Neural cell (in vitro differentiated cells): ENCODE measurements at regions not wholly inside any gene's neighbourhood (a gene's known extent, or its start where the extent isn't known, plus 50 kb on each side); places are given as distances from the start of the nearest gene placed in this dataset.

ENCODE experiments used
- H2AFZ ChIP-seq: fragments of 200-600, 300-800 bp; sonication (generic), shearing (Covaris generic); 2 replicates; pipeline ENCODE4 v1.6.0; 2014; ENCODE audit warnings: low read depth, mild to moderate bottlenecking, antibody characterized with exemption, low read length, moderate library complexity
- H3F3A ChIP-seq: fragments of 200-600 bp; shearing (Covaris generic); 2 replicates; pipeline ENCODE4 v1.6.1; 2016; ENCODE audit warnings: mild to moderate bottlenecking, moderate library complexity, mixed read lengths, antibody characterized with exemption, low read length; ENCODE audit not compliant: insufficient read depth, poor library complexity, severe bottlenecking
- H3K27ac ChIP-seq: fragments of 200-600, 300-800 bp; sonication (generic), shearing (Covaris generic); 2 replicates; pipeline ENCODE4 v1.5.1; 2014; ENCODE audit warnings: mild to moderate bottlenecking, low read length, moderate library complexity
- H3K27me3 ChIP-seq: fragments of 300-800, 200-600 bp; sonication (generic), shearing (Covaris generic); 2 replicates; pipeline ENCODE4 v1.6.0; 2014; ENCODE audit warnings: mild to moderate bottlenecking, low read depth, low read length, moderate library complexity; ENCODE audit not compliant: insufficient read depth
- H3K36me3 ChIP-seq: fragments of 300-800, 200-600 bp; sonication (generic), shearing (Covaris generic); 2 replicates; pipeline ENCODE4 v1.5.1; 2014; ENCODE audit warnings: mild to moderate bottlenecking, antibody characterized with exemption, low read length, moderate library complexity; ENCODE audit not compliant: insufficient read depth
- H3K4me2 ChIP-seq: fragments of 300-800, 200-600 bp; sonication (generic), shearing (Covaris generic); 2 replicates; pipeline ENCODE4 v1.6.0; 2014; ENCODE audit warnings: mild to moderate bottlenecking, low read length
- H3K4me3 ChIP-seq: fragments of 300-800, 200-600 bp; sonication (generic), shearing (Covaris generic); 2 replicates; pipeline ENCODE4 v1.5.1; 2014; ENCODE audit warnings: mild to moderate bottlenecking, low read length, moderate library complexity
- H3K79me2 ChIP-seq: fragments of 200-600 bp; shearing (Covaris generic); replicated peaks from 2 replicates; pipeline ENCODE4 v1.6.0; 2014; ENCODE audit warnings: mild to moderate bottlenecking, low read length, moderate library complexity; ENCODE audit not compliant: insufficient read depth
- H3K9ac ChIP-seq: fragments of 300-800, 200-600 bp; sonication (generic), shearing (Covaris generic); 2 replicates; pipeline ENCODE4 v1.6.1; 2016; ENCODE audit warnings: mild to moderate bottlenecking, low read length, mixed read lengths
- H3K9me2 ChIP-seq: fragments of 200-600 bp; shearing (Covaris generic); 2 replicates; pipeline ENCODE4 v1.6.1; 2016; ENCODE audit warnings: mild to moderate bottlenecking, low read length, mixed read lengths; ENCODE audit not compliant: insufficient read depth
- H3K9me3 ChIP-seq: fragments of 200-600, 300-800 bp; sonication (generic), shearing (Covaris generic); 2 replicates; pipeline ENCODE4 v1.6.1; 2016; ENCODE audit warnings: mild to moderate bottlenecking, mixed run types, low read length, moderate library complexity, mixed read lengths
- H4K20me1 ChIP-seq: fragments of 200-600 bp; shearing (Covaris generic); 2 replicates; pipeline ENCODE4 v1.6.1; 2016; ENCODE audit warnings: mild to moderate bottlenecking, mixed run types; ENCODE audit not compliant: insufficient read depth
- EP300 ChIP-seq: fragments of 450-650 bp; conservative IDR thresholded peaks from 2 replicates; pipeline ENCODE4 v1.6.1; 2014; ENCODE audit warnings: antibody characterized with exemption, mild to moderate bottlenecking, moderate library complexity; ENCODE audit not compliant: poor library complexity, severe bottlenecking
- EZH2 ChIP-seq: fragments of 200-600, 300-800 bp; shearing (Covaris generic), sonication (generic); IDR thresholded peaks from 2 replicates; pipeline ENCODE4 v1.6.1; 2014; ENCODE audit warnings: antibody characterized with exemption, low read length, borderline replicate concordance, mild to moderate bottlenecking; ENCODE audit not compliant: insufficient read depth, poor library complexity, severe bottlenecking
- MXI1 ChIP-seq: fragments of 450-650 bp; conservative IDR thresholded peaks from 2 replicates; pipeline ENCODE4 v1.6.1; 2014; ENCODE audit warnings: antibody characterized with exemption, mild to moderate bottlenecking; ENCODE audit not compliant: poor library complexity, severe bottlenecking
- POLR2AphosphoS5 ChIP-seq: IDR thresholded peaks from 2 replicates; pipeline ENCODE4 v1.6.1; 2012
- RAD21 ChIP-seq: fragments of 450-650 bp; conservative IDR thresholded peaks from 2 replicates; pipeline ENCODE4 v1.6.1; 2014; ENCODE audit warnings: antibody characterized with exemption, mild to moderate bottlenecking, moderate library complexity
- SMC3 ChIP-seq: fragments of 450-650 bp; conservative IDR thresholded peaks from 2 replicates; pipeline ENCODE4 v1.6.1; 2014; ENCODE audit warnings: antibody characterized with exemption, mild to moderate bottlenecking, moderate library complexity; ENCODE audit not compliant: poor library complexity
- TAF1 ChIP-seq: IDR thresholded peaks from 2 replicates; pipeline ENCODE4 v1.6.1; 2012; ENCODE audit warnings: low read depth
- TF ChIP-seq, protein P1 (sequence below): IDR thresholded peaks from 2 replicates; pipeline ENCODE4 v1.6.1; 2012; ENCODE audit warnings: borderline replicate concordance
- TF ChIP-seq, protein P2 (sequence below): fragments of 450-650 bp; IDR thresholded peaks from 2 replicates; pipeline ENCODE4 v1.5.1; 2014; ENCODE audit warnings: antibody characterized with exemption, mild to moderate bottlenecking, moderate library complexity; ENCODE audit not compliant: poor library complexity, severe bottlenecking

DNA sequence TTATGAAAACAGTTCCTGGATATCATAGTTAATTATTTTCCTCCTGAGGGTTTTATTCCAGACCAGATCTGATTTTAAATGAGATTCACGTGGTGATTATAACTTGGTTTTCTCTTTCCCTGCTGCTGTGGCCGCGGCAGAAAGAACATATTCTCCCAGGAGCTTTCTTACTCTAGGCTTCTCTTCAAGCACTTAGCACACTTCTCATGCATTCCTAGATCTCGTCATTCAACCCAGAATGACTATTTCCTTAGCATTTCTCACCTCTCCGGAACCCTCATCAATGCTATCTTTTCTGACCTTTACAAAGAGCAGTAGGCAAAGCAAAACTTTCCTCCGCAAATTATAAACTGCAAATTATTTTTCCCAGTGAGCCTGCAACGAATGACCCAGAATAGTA is 122.9 kb downstream of the GPAT3 start:
- H3K9ac ChIP-seq: no peak overlapping the region
- TF ChIP-seq TAF1 (no peak), EP300 (no peak), SMC3 (no peak), MXI1 (no peak), POLR2AphosphoS5 (no peak), EZH2 (no peak), RAD21 (no peak)
- TF ChIP-seq, protein P1, sequence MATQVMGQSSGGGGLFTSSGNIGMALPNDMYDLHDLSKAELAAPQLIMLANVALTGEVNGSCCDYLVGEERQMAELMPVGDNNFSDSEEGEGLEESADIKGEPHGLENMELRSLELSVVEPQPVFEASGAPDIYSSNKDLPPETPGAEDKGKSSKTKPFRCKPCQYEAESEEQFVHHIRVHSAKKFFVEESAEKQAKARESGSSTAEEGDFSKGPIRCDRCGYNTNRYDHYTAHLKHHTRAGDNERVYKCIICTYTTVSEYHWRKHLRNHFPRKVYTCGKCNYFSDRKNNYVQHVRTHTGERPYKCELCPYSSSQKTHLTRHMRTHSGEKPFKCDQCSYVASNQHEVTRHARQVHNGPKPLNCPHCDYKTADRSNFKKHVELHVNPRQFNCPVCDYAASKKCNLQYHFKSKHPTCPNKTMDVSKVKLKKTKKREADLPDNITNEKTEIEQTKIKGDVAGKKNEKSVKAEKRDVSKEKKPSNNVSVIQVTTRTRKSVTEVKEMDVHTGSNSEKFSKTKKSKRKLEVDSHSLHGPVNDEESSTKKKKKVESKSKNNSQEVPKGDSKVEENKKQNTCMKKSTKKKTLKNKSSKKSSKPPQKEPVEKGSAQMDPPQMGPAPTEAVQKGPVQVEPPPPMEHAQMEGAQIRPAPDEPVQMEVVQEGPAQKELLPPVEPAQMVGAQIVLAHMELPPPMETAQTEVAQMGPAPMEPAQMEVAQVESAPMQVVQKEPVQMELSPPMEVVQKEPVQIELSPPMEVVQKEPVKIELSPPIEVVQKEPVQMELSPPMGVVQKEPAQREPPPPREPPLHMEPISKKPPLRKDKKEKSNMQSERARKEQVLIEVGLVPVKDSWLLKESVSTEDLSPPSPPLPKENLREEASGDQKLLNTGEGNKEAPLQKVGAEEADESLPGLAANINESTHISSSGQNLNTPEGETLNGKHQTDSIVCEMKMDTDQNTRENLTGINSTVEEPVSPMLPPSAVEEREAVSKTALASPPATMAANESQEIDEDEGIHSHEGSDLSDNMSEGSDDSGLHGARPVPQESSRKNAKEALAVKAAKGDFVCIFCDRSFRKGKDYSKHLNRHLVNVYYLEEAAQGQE: no peak
- TF ChIP-seq, protein P2, sequence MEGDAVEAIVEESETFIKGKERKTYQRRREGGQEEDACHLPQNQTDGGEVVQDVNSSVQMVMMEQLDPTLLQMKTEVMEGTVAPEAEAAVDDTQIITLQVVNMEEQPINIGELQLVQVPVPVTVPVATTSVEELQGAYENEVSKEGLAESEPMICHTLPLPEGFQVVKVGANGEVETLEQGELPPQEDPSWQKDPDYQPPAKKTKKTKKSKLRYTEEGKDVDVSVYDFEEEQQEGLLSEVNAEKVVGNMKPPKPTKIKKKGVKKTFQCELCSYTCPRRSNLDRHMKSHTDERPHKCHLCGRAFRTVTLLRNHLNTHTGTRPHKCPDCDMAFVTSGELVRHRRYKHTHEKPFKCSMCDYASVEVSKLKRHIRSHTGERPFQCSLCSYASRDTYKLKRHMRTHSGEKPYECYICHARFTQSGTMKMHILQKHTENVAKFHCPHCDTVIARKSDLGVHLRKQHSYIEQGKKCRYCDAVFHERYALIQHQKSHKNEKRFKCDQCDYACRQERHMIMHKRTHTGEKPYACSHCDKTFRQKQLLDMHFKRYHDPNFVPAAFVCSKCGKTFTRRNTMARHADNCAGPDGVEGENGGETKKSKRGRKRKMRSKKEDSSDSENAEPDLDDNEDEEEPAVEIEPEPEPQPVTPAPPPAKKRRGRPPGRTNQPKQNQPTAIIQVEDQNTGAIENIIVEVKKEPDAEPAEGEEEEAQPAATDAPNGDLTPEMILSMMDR: no peak
- H3K4me3 ChIP-seq: no peak overlapping the region
- no peaks in the 10 kb centered on the region for H3K79me2 ChIP-seq
- no peaks in the 10 kb centered on the region for H3K9me2 ChIP-seq
- H3K27ac ChIP-seq: no peak overlapping the region
- H4K20me1 ChIP-seq: no peaks in the 10 kb centered on the region
- H3F3A ChIP-seq: no peaks in the 10 kb centered on the region
- H3K4me2 ChIP-seq: no peak overlapping the region
- no peak overlapping the region for H2AFZ ChIP-seq
- H3K9me3 ChIP-seq: no peaks in the 10 kb centered on the region
- no peaks in the 10 kb centered on the region for H3K36me3 ChIP-seq
- H3K27me3 ChIP-seq: no peaks in the 10 kb centered on the region

DNA sequence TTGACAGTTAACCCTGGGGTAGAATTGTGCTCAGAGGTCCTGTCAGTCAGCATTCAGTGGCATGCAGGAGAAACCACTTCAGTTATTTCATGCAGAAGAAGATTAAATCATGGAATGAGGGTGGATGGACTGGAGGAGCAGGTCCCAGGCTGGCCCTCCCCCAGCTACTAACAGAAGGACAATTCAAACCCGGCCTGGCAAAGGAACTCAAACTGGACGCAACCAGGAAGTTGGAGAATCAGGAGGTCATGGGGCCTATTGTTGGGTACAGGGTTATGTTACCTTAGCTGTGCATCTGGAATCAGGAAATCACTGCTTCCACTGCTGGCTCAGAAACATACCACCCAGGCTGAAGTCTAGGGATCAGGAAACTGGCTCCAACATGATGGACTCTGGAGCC is 121.4 kb downstream of the GPAT3 start:
- H3K9ac ChIP-seq: no peak overlapping the region
- H4K20me1 ChIP-seq: no peaks in the 10 kb centered on the region
- H3K4me2 ChIP-seq: no peak overlapping the region

More for the DNA sequence above, 121.4 kb downstream of the GPAT3 start:
- H3K36me3 ChIP-seq: no peaks in the 10 kb centered on the region
- H3K27ac ChIP-seq: no peak overlapping the region
- no peaks in the 10 kb centered on the region for H3K79me2 ChIP-seq
- no peaks in the 10 kb centered on the region for H3K9me3 ChIP-seq
- H3K27me3 ChIP-seq: no peaks in the 10 kb centered on the region
- TF ChIP-seq, protein P2: no peak
- TF ChIP-seq RAD21 (no peak), EZH2 (no peak), TAF1 (no peak), POLR2AphosphoS5 (no peak), EP300 (no peak), MXI1 (no peak), SMC3 (no peak)
- TF ChIP-seq, protein P1: no peak
- no peak overlapping the region for H2AFZ ChIP-seq
- H3K9me2 ChIP-seq: no peaks in the 10 kb centered on the region
- no peaks in the 10 kb centered on the region for H3F3A ChIP-seq
- no peak overlapping the region for H3K4me3 ChIP-seq
